ENCODE measurements at regions not wholly inside any gene's neighbourhood (a gene's known extent, or its start where the extent isn't known, plus 50 kb on each side); places are given as distances from the start of the nearest gene placed in this dataset.

DNA sequence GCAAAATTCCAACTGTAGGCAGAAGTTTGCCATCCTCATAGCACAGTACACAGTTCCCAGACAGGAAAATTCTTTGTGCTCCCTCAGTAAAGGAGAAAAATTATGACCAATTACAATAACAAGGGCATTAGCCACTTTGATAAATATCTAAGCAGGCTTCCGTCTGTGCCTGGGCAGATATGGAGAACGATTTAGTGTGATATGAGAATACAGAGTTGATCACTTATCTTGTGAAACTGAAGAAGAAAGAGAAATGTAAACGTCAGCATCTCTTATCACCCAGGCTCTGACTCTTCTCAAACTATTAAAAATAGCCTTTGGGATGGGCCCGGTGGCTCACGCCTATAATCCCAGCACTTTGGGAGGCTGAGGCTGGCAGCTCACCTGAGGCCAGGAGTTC, 54.5 kb upstream of the TIAM1 start:
- TF ChIP-seq POLR2AphosphoS5 (IDR thresholded peaks at IDR 0.05; ENCODE audit: borderline replicate concordance, low read depth, low read length) (no peak), EZH2 (IDR thresholded peaks at IDR 0.05) (no peak)

All from SK-N-MC (cell line).